ENCODE measurements at regions not wholly inside any gene's neighbourhood (a gene's known extent, or its start where the extent isn't known, plus 50 kb on each side); places are given as distances from the start of the nearest gene placed in this dataset.

- DNase-seq (ENCODE audit: low read depth, low spot score): no peak
These were observed 52.4 kb upstream of the WDR26 start for GRCh38 chr1:224486801-224487583.

- DNase-seq (ENCODE audit: low read depth, low spot score): no peak
These were observed 54.4 kb upstream of the WDR26 start for GRCh38 chr1:224488806-224489499.

GRCh38 chr1:224489534-224490365, 55.2 kb upstream of the WDR26 start:
- DNase-seq (ENCODE audit: low read depth, low spot score): no peak

GRCh38 chr1:224490549-224491537, 56.2 kb upstream of the WDR26 start:
- DNase-seq (ENCODE audit: low read depth, low spot score): no peak

- no peak for DNase-seq (ENCODE audit: low read depth, low spot score)
These were observed 57.4 kb upstream of the WDR26 start for GRCh38 chr1:224492015-224492414.

- DNase-seq (ENCODE audit: low read depth, low spot score): no peak
These were observed 58.0 kb upstream of the WDR26 start for GRCh38 chr1:224492632-224493031.

GRCh38 chr1:224493269-224493668, 58.7 kb upstream of the WDR26 start:
- no peak for DNase-seq (ENCODE audit: low read depth, low spot score)

GRCh38 chr1:224494343-224494742, 59.7 kb upstream of the WDR26 start:
- DNase-seq (ENCODE audit: low read depth, low spot score): no peak

GRCh38 chr1:224495866-224496265, 61.3 kb upstream of the WDR26 start:
- no peak for DNase-seq (ENCODE audit: low read depth, low spot score)

GRCh38 chr1:224496826-224497225, 62.2 kb upstream of the WDR26 start:
- no peak for DNase-seq (ENCODE audit: low read depth, low spot score)

- DNase-seq (ENCODE audit: low read depth, low spot score): peak; percentile 86
These were observed 63.3 kb upstream of the WDR26 start for GRCh38 chr1:224497714-224498573.

- DNase-seq (ENCODE audit: low read depth, low spot score): peak; percentile 88
These were observed 64.1 kb upstream of the WDR26 start for GRCh38 chr1:224498574-224499170.

- DNase-seq (ENCODE audit: low read depth, low spot score): no peak
These were observed 64.6 kb upstream of the WDR26 start for GRCh38 chr1:224499204-224499603.

GRCh38 chr1:224500796-224501195, 66.2 kb upstream of the WDR26 start:
- no peak for DNase-seq (ENCODE audit: low read depth, low spot score)

GRCh38 chr1:224501836-224502235, 67.2 kb upstream of the WDR26 start:
- DNase-seq (ENCODE audit: low read depth, low spot score): no peak

GRCh38 chr1:224502459-224503160, 68.0 kb upstream of the WDR26 start:
- DNase-seq (ENCODE audit: low read depth, low spot score): peak; percentile 55

- peak; percentile 91 for DNase-seq (ENCODE audit: low read depth, low spot score)
These were observed 68.8 kb upstream of the WDR26 start for GRCh38 chr1:224503161-224504118.

Measured in astrocyte of the hippocampus (primary cell).